Endothelial cell of umbilical vein (primary cell): ENCODE measurements at regions not wholly inside any gene's neighbourhood (a gene's known extent, or its start where the extent isn't known, plus 50 kb on each side); places are given as distances from the start of the nearest gene placed in this dataset.

Source experiments
- BruUV-seq: library from RNA; stranded (reverse); fragments of 400-500 nt; replicated peaks from 2 replicates; lab custom pipeline; 2021; lab: Mats Ljungman, UMichigan
- CTCF ChIA-PET: fragments of 300-600, 350-600 bp; sonication (Branson Sonifier 250); formaldehyde crosslinking; loops from one replicate; lab custom pipeline; 2021; ENCODE audit warnings: antibody characterized with exemption, inconsistent platforms; lab: Charles Lee
- POLR2A ChIA-PET: fragments of 300-600, 350-600 bp; sonication (Branson Sonifier 250); formaldehyde crosslinking; loops from one replicate; lab custom pipeline; 2021; ENCODE audit warnings: antibody characterized with exemption, inconsistent platforms; lab: Charles Lee
- DNase-seq: peaks from one replicate; pipeline ENCODE4 v3.0.0-alpha.2; 2011; ENCODE audit warnings: low read depth, low spot score
- FAIRE-seq: peaks from 2 replicates; lab custom pipeline; 2011; peaks lifted over from hg19 to GRCh38; lab: Jason Lieb, UNC
- H2AFZ ChIP-seq: 2 replicates; pipeline ENCODE4 v1.6.0; 2012; ENCODE audit warnings: low read depth, low read length, control low read depth, inconsistent platforms
- H3K27ac ChIP-seq: 2 replicates; pipeline ENCODE4 v1.5.1; 2011; ENCODE audit warnings: low read depth, mild to moderate bottlenecking, control low read depth, low read length, moderate library complexity; ENCODE audit not compliant: insufficient read depth
- H3K27me3 ChIP-seq, 2 experiments: 2 replicates each; pipeline versions ENCODE4 v1.6.0 to v1.6.1; 2011; ENCODE audit warnings: low read length in 2 of 2, mixed read lengths in 1 of 2; ENCODE audit not compliant: control insufficient read depth in 2 of 2, insufficient read depth in 2 of 2
- H3K36me3 ChIP-seq, 2 experiments: 2 replicates in 1 of 2; 3 replicates in 1 of 2; pipeline ENCODE4 v1.5.1; 2011; ENCODE audit warnings: low read length in 2 of 2, mild to moderate bottlenecking in 1 of 2, moderate library complexity in 1 of 2; ENCODE audit not compliant: control insufficient read depth in 2 of 2, insufficient read depth in 2 of 2; ENCODE audit errors: extremely low read depth in 1 of 2
- H3K4me1 ChIP-seq: 3 replicates; pipeline ENCODE4 v1.5.1; 2011; ENCODE audit warnings: mild to moderate bottlenecking, low read length; ENCODE audit not compliant: control insufficient read depth, insufficient read depth; ENCODE audit errors: extremely low read depth
- H3K4me2 ChIP-seq: 2 replicates; pipeline ENCODE4 v1.6.1; 2011; ENCODE audit warnings: low read length, control low read depth, mixed read lengths; ENCODE audit not compliant: insufficient read depth
- H3K4me3 ChIP-seq, 3 experiments: fragments of 200-600 bp in 1 of 3; sonication (generic), shearing (Covaris generic) in 1 of 3; replicated peaks in 1 of 3; 2 replicates each; pipeline ENCODE4 v1.5.1; 2011 to 2016; ENCODE audit warnings: control low read depth in 3 of 3, low read length in 3 of 3, mild to moderate bottlenecking in 2 of 3, inconsistent platforms in 1 of 3, low read depth in 1 of 3, moderate library complexity in 1 of 3; ENCODE audit not compliant: insufficient read depth in 1 of 3
- H3K79me2 ChIP-seq: 2 replicates; pipeline ENCODE4 v1.6.0; 2012; ENCODE audit warnings: low read length, inconsistent platforms; ENCODE audit not compliant: control insufficient read depth, insufficient read depth
- H3K9ac ChIP-seq: replicated peaks from 2 replicates; pipeline ENCODE3; 2011; ENCODE audit warnings: low read length, control low read depth; ENCODE audit not compliant: insufficient read depth; ENCODE audit errors: extremely low read depth
- H3K9me1 ChIP-seq: replicated peaks from 3 replicates; pipeline ENCODE4 v1.6.0; 2011; ENCODE audit warnings: mild to moderate bottlenecking, low read length; ENCODE audit not compliant: control insufficient read depth, insufficient read depth; ENCODE audit errors: extremely low read depth
- H3K9me3 ChIP-seq: replicated peaks from 2 replicates; pipeline ENCODE4 v1.5.1; 2012; ENCODE audit warnings: low read length, inconsistent platforms; ENCODE audit not compliant: control insufficient read depth, insufficient read depth
- H4K20me1 ChIP-seq: replicated peaks from 2 replicates; pipeline ENCODE3; 2011; ENCODE audit warnings: mild to moderate bottlenecking, low read length; ENCODE audit not compliant: control insufficient read depth, insufficient read depth; ENCODE audit errors: extremely low read depth
- EZH2 ChIP-seq: IDR thresholded peaks from 2 replicates; pipeline ENCODE4 v1.6.1; 2012; ENCODE audit warnings: borderline replicate concordance, low read depth, mild to moderate bottlenecking, moderate library complexity, low read length, inconsistent platforms; ENCODE audit not compliant: severe bottlenecking
- FOS ChIP-seq: IDR thresholded peaks from 2 replicates; pipeline ENCODE4 v1.6.1; 2011; ENCODE audit warnings: mild to moderate bottlenecking, low read length, moderate library complexity, borderline replicate concordance; ENCODE audit not compliant: insufficient read depth
- GATA2 ChIP-seq: IDR thresholded peaks from 2 replicates; pipeline ENCODE4 v1.7.0; 2011; ENCODE audit warnings: low read depth, mild to moderate bottlenecking, moderate library complexity, mixed read lengths, low read length; ENCODE audit not compliant: insufficient read length, insufficient read depth
- JUN ChIP-seq: IDR thresholded peaks from 2 replicates; pipeline ENCODE4 v1.6.1; 2011; ENCODE audit warnings: borderline replicate concordance, low read depth; ENCODE audit not compliant: insufficient read length, insufficient read depth
- MYC ChIP-seq: IDR thresholded peaks from one replicate; pipeline ENCODE4 v1.6.1; 2011; ENCODE audit warnings: mild to moderate bottlenecking, low read depth, low read length
- POLR2A ChIP-seq: IDR thresholded peaks from 2 replicates; pipeline ENCODE4 v1.6.1; 2012; ENCODE audit warnings: low read depth, mild to moderate bottlenecking, control low read depth, low read length
- POLR2AphosphoS5 ChIP-seq: IDR thresholded peaks from 2 replicates; pipeline ENCODE4 v1.6.1; 2012; ENCODE audit warnings: low read depth, mild to moderate bottlenecking, control low read depth, low read length, moderate library complexity; ENCODE audit not compliant: insufficient read depth
- dilution Hi-C: fragments of 300-500 bp; cut with MboI; formaldehyde crosslinking; loops from one replicate; pipeline ENCODE4 v1.15.0; 2019; ENCODE audit warnings: low sequenced_read_pairs; ENCODE audit not compliant: extremely low pct_ligation_motif_present
- intact Hi-C: fragments of 100-400 bp; cut with micrococcal nuclease; formaldehyde crosslinking; loops from one replicate; pipeline ENCODE4 v1.10.0; 2022
- TF ChIP-seq, protein P1 (sequence below): IDR thresholded peaks from 2 replicates; pipeline ENCODE4 v1.6.1; 2011; ENCODE audit not compliant: insufficient read depth, insufficient read length
- TF ChIP-seq, protein P2 (sequence below), 2 donors: IDR thresholded peaks; 1 replicate in 1 of 2; 2 replicates in 1 of 2; pipeline ENCODE4 v1.5.1; 2011; ENCODE audit warnings: low read length in 2 of 2, mild to moderate bottlenecking in 2 of 2, moderate library complexity in 2 of 2, control low read depth in 1 of 2, inconsistent platforms in 1 of 2, low read depth in 1 of 2; ENCODE audit not compliant: insufficient read depth in 1 of 2; ENCODE audit errors: extremely low read depth in 1 of 2

DNA sequence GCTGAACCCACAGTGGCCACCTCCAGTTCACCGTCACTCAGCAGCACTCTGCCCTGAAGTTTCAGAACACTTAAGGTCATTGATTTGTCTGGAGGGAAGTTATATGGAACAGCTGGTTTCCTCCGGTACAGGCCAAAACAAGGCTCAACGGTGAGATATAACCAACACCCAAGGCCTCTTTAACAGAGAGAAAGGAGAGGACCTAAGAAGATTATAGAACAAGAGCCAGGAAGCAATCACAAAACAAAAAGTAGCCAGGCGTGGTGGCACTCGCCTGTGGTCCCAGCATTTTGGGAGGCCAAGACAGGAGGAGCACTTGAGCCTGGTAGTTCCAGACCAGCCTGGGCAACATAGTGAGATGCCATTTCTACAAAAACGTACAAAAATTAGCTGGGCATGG, 290.7 kb downstream of the SKIDA1 start:
- H4K20me1 ChIP-seq = no peaks in the 10 kb centered on the region
- no peak overlapping the region for H3K4me3 ChIP-seq
- TF ChIP-seq JUN (no peak), GATA2 (no peak), POLR2AphosphoS5 (no peak), POLR2A (no peak), FOS (no peak), EZH2 (no peak), MYC (no peak)
- TF ChIP-seq, protein P1, sequence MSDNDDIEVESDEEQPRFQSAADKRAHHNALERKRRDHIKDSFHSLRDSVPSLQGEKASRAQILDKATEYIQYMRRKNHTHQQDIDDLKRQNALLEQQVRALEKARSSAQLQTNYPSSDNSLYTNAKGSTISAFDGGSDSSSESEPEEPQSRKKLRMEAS = no peak
- TF ChIP-seq, protein P2, sequence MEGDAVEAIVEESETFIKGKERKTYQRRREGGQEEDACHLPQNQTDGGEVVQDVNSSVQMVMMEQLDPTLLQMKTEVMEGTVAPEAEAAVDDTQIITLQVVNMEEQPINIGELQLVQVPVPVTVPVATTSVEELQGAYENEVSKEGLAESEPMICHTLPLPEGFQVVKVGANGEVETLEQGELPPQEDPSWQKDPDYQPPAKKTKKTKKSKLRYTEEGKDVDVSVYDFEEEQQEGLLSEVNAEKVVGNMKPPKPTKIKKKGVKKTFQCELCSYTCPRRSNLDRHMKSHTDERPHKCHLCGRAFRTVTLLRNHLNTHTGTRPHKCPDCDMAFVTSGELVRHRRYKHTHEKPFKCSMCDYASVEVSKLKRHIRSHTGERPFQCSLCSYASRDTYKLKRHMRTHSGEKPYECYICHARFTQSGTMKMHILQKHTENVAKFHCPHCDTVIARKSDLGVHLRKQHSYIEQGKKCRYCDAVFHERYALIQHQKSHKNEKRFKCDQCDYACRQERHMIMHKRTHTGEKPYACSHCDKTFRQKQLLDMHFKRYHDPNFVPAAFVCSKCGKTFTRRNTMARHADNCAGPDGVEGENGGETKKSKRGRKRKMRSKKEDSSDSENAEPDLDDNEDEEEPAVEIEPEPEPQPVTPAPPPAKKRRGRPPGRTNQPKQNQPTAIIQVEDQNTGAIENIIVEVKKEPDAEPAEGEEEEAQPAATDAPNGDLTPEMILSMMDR (IDR thresholded peaks at IDR 0.05; ENCODE audit: extremely low read depth in 1 of 2, insufficient read depth in 1 of 2, low read depth in 1 of 2, low read length in 2 of 2) = no peak
- H3K4me2 ChIP-seq = no peak overlapping the region
- H3K9ac ChIP-seq = no peak overlapping the region
- FAIRE-seq (no peak), DNase-seq (no peak)
- H3K9me1 ChIP-seq = no peaks in the 10 kb centered on the region
- dilution Hi-C loops = no loop called here
- no peaks in the 10 kb centered on the region for H3K4me1 ChIP-seq
- H3K79me2 ChIP-seq = no peaks in the 10 kb centered on the region
- H3K27ac ChIP-seq = no peak overlapping the region
- H3K36me3 ChIP-seq = no peaks in the 10 kb centered on the region
- no peaks in the 10 kb centered on the region for H3K27me3 ChIP-seq
- H3K9me3 ChIP-seq = no peaks in the 10 kb centered on the region
- no TSS peak for BruUV-seq
- ChIA-PET CTCF (interaction anchor here (0.8 kb wide), 1 partner anchor 50 kb away, joined by 3 read pairs; no protein-coding TSS in a partner anchor), POLR2A (no interaction called here)
- intact Hi-C loops = no loop called here
- H2AFZ ChIP-seq = no peak overlapping the region
